ENCODE measurements at regions not wholly inside any gene's neighbourhood (a gene's known extent, or its start where the extent isn't known, plus 50 kb on each side); places are given as distances from the start of the nearest gene placed in this dataset.

DNA sequence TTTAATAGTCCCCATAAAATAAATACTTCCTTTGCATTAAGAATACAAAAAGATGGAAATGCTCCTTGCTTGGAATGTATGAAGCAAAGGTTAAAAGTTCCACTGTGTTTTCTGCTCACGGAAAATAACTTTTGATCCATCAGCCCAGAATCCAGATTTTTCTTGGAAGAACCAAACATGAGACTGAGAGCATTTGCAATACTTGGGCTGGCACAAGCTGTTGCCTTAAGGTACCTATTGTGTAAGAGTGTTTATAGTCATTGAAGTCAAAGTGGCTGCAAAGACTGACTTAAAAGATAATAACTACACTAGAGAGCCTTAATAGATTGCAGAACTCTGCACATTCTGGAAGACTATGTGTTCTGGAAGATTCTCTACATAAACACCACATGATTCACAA is 281.4 kb downstream of the RAB28 start:
- Mint-ChIP-seq H3K9me3 (no peaks in the 10 kb centered on the region), H3K27ac (no peak overlapping the region), H3K36me3 (ENCODE audit: low read depth) (no peaks in the 10 kb centered on the region), H3K4me1 (ENCODE audit: low read depth) (no peaks in the 10 kb centered on the region), H3K4me3 (ENCODE audit: low read depth) (no peak overlapping the region), H3K27me3 (ENCODE audit: low read depth) (no peaks in the 10 kb centered on the region)
- intact Hi-C loops (cut with micrococcal nuclease), result no loop called here
- DNase-seq (ENCODE audit: low spot score), result no peak

- Mint-ChIP-seq H3K9me3 (no peaks in the 10 kb centered on the region), H3K4me1 (ENCODE audit: low read depth) (no peaks in the 10 kb centered on the region), H3K27ac (no peak overlapping the region), H3K4me3 (ENCODE audit: low read depth) (no peak overlapping the region), H3K36me3 (ENCODE audit: low read depth) (no peaks in the 10 kb centered on the region), H3K27me3 (ENCODE audit: low read depth) (no peaks in the 10 kb centered on the region)
- DNase-seq (ENCODE audit: low spot score), result no peak
- intact Hi-C loops (cut with micrococcal nuclease), result no loop called here
These were observed 282.9 kb downstream of the RAB28 start for GRCh38 chr4:13201241-13201640.

GRCh38 chr4:13196721-13197120 is 287.4 kb downstream of the RAB28 start:
- Mint-ChIP-seq H3K4me1 (ENCODE audit: low read depth) (no peaks in the 10 kb centered on the region), H3K4me3 (ENCODE audit: low read depth) (no peak overlapping the region), H3K27ac (no peak overlapping the region), H3K27me3 (ENCODE audit: low read depth) (no peaks in the 10 kb centered on the region), H3K9me3 (no peaks in the 10 kb centered on the region), H3K36me3 (ENCODE audit: low read depth) (no peaks in the 10 kb centered on the region)
- no peak for DNase-seq (ENCODE audit: low spot score)
- intact Hi-C loops (cut with micrococcal nuclease), result no loop called here

DNA sequence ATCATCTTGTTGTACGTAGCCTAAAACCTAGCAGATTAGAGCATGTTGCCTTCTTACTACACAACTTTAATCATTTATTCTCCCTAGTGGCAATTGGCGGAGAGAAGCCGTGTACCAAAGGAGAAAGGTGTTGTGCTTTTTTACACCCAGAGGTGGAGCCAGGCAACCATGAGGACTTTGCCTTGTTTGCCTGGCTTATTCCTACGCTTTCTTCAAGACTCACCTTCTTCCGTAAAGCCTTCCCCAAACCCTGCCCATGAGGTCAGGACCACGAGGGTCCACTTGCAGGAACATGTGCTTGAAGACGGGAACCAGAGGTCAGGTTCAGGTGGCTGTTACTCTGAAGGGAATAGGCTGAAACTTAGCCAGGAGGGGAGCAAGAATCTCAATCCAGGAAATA is 290.5 kb downstream of the RAB28 start:
- H3K27ac Mint-ChIP-seq, result no peak overlapping the region
- H3K36me3 Mint-ChIP-seq (ENCODE audit: low read depth), result no peaks in the 10 kb centered on the region
- H3K27me3 Mint-ChIP-seq (ENCODE audit: low read depth), result no peaks in the 10 kb centered on the region
- intact Hi-C loops (cut with micrococcal nuclease), result no loop called here
- no peaks in the 10 kb centered on the region for H3K9me3 Mint-ChIP-seq
- H3K4me1 Mint-ChIP-seq (ENCODE audit: low read depth), result no peaks in the 10 kb centered on the region
- H3K4me3 Mint-ChIP-seq (ENCODE audit: low read depth), result no peak overlapping the region
- no peak for DNase-seq (ENCODE audit: low spot score)

GRCh38 chr4:13190093-13190721 is 293.9 kb downstream of the RAB28 start:
- H3K4me3 Mint-ChIP-seq (ENCODE audit: low read depth), result no peak overlapping the region
- no peak for DNase-seq (ENCODE audit: low spot score)
- H3K36me3 Mint-ChIP-seq (ENCODE audit: low read depth), result no peaks in the 10 kb centered on the region
- no peak overlapping the region for H3K27ac Mint-ChIP-seq
- H3K27me3 Mint-ChIP-seq (ENCODE audit: low read depth), result no peaks in the 10 kb centered on the region
- no peaks in the 10 kb centered on the region for H3K4me1 Mint-ChIP-seq (ENCODE audit: low read depth)
- H3K9me3 Mint-ChIP-seq, result peaks cover 11% of the 10 kb centered on the region
- intact Hi-C loops (cut with micrococcal nuclease), result no loop called here

- intact Hi-C loops (cut with micrococcal nuclease), result no loop called here
- Mint-ChIP-seq H3K9me3 (peaks cover 11% of the 10 kb centered on the region), H3K4me1 (ENCODE audit: low read depth) (no peaks in the 10 kb centered on the region), H3K36me3 (ENCODE audit: low read depth) (no peaks in the 10 kb centered on the region), H3K27me3 (ENCODE audit: low read depth) (no peaks in the 10 kb centered on the region), H3K27ac (no peak overlapping the region), H3K4me3 (ENCODE audit: low read depth) (no peak overlapping the region)
- DNase-seq (ENCODE audit: low spot score), result no peak
These were observed 299.9 kb downstream of the RAB28 start for GRCh38 chr4:13184199-13184598.

- no peak for DNase-seq (ENCODE audit: low spot score)
- Mint-ChIP-seq H3K36me3 (ENCODE audit: low read depth) (no peaks in the 10 kb centered on the region), H3K4me1 (ENCODE audit: low read depth) (no peaks in the 10 kb centered on the region), H3K4me3 (ENCODE audit: low read depth) (no peak overlapping the region), H3K27ac (no peak overlapping the region), H3K9me3 (peaks cover 6% of the 10 kb centered on the region), H3K27me3 (ENCODE audit: low read depth) (no peaks in the 10 kb centered on the region)
- intact Hi-C loops (cut with micrococcal nuclease), result no loop called here
These were observed 302.0 kb downstream of the RAB28 start for GRCh38 chr4:13182133-13182532.

DNA sequence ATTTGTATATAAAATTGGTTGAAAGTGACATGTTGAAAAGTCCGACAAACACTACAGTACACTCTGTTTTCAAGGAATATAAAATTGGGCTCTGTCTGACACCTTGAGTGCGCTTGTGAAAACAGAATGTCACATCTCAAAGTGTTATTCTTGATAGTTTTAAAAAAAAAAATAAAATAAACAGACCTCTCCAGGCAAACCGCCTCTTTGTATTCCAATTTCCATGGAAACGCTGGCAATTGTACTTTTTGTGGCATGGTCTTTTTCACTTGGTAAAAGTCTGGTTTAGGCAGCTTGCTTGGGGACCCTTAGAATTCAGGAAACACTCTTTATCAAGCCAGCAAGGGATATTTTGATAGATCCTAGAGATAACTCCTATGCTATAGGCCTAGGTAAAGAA is 302.5 kb downstream of the RAB28 start:
- no peaks in the 10 kb centered on the region for H3K27me3 Mint-ChIP-seq (ENCODE audit: low read depth)
- no peaks in the 10 kb centered on the region for H3K4me1 Mint-ChIP-seq (ENCODE audit: low read depth)
- peaks cover 2% of the 10 kb centered on the region for H3K9me3 Mint-ChIP-seq
- no peak overlapping the region for H3K27ac Mint-ChIP-seq
- DNase-seq (ENCODE audit: low spot score), result no peak
- intact Hi-C loops (cut with micrococcal nuclease), result no loop called here
- no peaks in the 10 kb centered on the region for H3K36me3 Mint-ChIP-seq (ENCODE audit: low read depth)
- no peak overlapping the region for H3K4me3 Mint-ChIP-seq (ENCODE audit: low read depth)

DNA sequence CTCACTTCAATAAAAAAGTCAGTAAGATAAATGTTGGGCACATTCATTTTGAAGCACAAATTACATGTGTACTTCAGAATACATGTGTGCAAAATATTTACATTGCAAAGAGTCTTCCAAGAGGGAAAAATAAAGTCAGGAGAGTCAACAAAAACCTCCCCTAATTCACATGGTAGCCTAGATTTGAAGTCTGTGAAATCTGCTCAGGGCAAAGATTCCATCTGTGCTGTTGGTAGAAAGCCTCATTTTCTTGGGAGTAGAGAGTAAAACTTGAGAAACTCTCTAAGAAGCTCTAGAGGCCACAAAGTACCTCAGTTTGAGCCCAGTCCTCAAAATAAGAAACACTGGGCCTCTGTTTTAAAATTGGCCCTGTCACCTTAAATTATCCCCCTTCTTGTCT is 303.4 kb downstream of the RAB28 start:
- Mint-ChIP-seq H3K4me3 (ENCODE audit: low read depth) (no peak overlapping the region), H3K27me3 (ENCODE audit: low read depth) (no peaks in the 10 kb centered on the region), H3K27ac (no peak overlapping the region), H3K36me3 (ENCODE audit: low read depth) (no peaks in the 10 kb centered on the region), H3K9me3 (no peaks in the 10 kb centered on the region), H3K4me1 (ENCODE audit: low read depth) (no peaks in the 10 kb centered on the region)
- intact Hi-C loops (cut with micrococcal nuclease), result no loop called here
- no peak for DNase-seq (ENCODE audit: low spot score)

- Mint-ChIP-seq H3K27ac (no peak overlapping the region), H3K4me3 (ENCODE audit: low read depth) (no peak overlapping the region), H3K9me3 (no peaks in the 10 kb centered on the region), H3K27me3 (ENCODE audit: low read depth) (no peaks in the 10 kb centered on the region), H3K4me1 (ENCODE audit: low read depth) (no peaks in the 10 kb centered on the region), H3K36me3 (ENCODE audit: low read depth) (no peaks in the 10 kb centered on the region)
- intact Hi-C loops (cut with micrococcal nuclease), result no loop called here
- DNase-seq (ENCODE audit: low spot score), result no peak
These were observed 305.5 kb downstream of the RAB28 start for GRCh38 chr4:13178621-13179020.

GRCh38 chr4:13176741-13177142 is 307.4 kb downstream of the RAB28 start:
- no peaks in the 10 kb centered on the region for H3K36me3 Mint-ChIP-seq (ENCODE audit: low read depth)
- H3K9me3 Mint-ChIP-seq, result no peaks in the 10 kb centered on the region
- H3K27ac Mint-ChIP-seq, result no peak overlapping the region
- no peaks in the 10 kb centered on the region for H3K27me3 Mint-ChIP-seq (ENCODE audit: low read depth)
- no peaks in the 10 kb centered on the region for H3K4me1 Mint-ChIP-seq (ENCODE audit: low read depth)
- intact Hi-C loops (cut with micrococcal nuclease), result no loop called here
- DNase-seq (ENCODE audit: low spot score), result no peak
- no peak overlapping the region for H3K4me3 Mint-ChIP-seq (ENCODE audit: low read depth)

DNA sequence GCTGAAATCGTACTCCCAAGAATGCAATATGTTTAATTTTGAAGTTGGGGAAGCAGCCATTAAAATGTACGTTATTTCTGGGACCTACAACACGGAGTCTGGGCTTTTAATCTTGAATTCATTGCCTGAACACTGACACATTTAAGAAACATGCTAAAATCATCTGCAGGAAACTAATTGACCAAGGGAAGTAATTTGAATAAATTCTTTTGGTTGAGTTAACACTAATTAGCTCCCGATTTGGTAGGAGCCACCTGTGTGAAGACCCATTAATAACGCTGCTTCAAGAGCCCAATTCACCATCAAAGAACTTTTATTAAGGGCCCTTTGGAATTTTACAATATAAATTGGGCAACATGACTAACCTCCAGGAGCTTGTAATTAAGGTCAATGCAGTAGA is 309.2 kb downstream of the RAB28 start:
- Mint-ChIP-seq H3K4me3 (ENCODE audit: low read depth) (no peak overlapping the region), H3K27me3 (ENCODE audit: low read depth) (no peaks in the 10 kb centered on the region)
- intact Hi-C loops (cut with micrococcal nuclease), result no loop called here

GRCh38 chr4:13174001-13174400 is 310.1 kb downstream of the RAB28 start:
- Mint-ChIP-seq H3K27ac (no peak overlapping the region), H3K4me1 (ENCODE audit: low read depth) (no peaks in the 10 kb centered on the region), H3K4me3 (ENCODE audit: low read depth) (no peak overlapping the region), H3K9me3 (no peaks in the 10 kb centered on the region), H3K27me3 (ENCODE audit: low read depth) (no peaks in the 10 kb centered on the region), H3K36me3 (ENCODE audit: low read depth) (no peaks in the 10 kb centered on the region)
- DNase-seq (ENCODE audit: low spot score), result no peak
- intact Hi-C loops (cut with micrococcal nuclease), result no loop called here

More for the DNA sequence above, 309.2 kb downstream of the RAB28 start:
- no peak overlapping the region for H3K27ac Mint-ChIP-seq
- no peaks in the 10 kb centered on the region for H3K36me3 Mint-ChIP-seq (ENCODE audit: low read depth)
- H3K9me3 Mint-ChIP-seq, result no peaks in the 10 kb centered on the region
- no peak for DNase-seq (ENCODE audit: low spot score)
- no peaks in the 10 kb centered on the region for H3K4me1 Mint-ChIP-seq (ENCODE audit: low read depth)
